CD4-positive, alpha-beta T cell treated with Interleukin-17A for 4 hours (primary cell): ENCODE measurements at regions not wholly inside any gene's neighbourhood (a gene's known extent, or its start where the extent isn't known, plus 50 kb on each side); places are given as distances from the start of the nearest gene placed in this dataset.

ENCODE experiments used
- DNase-seq: peaks from one replicate; pipeline ENCODE4 v3.0.0-alpha.2; 2020; ENCODE audit warnings: mixed read lengths

- no peak for DNase-seq
These were observed 505.1 kb downstream of the CETN3 start for GRCh38 chr5:89904442-89904841.

DNA sequence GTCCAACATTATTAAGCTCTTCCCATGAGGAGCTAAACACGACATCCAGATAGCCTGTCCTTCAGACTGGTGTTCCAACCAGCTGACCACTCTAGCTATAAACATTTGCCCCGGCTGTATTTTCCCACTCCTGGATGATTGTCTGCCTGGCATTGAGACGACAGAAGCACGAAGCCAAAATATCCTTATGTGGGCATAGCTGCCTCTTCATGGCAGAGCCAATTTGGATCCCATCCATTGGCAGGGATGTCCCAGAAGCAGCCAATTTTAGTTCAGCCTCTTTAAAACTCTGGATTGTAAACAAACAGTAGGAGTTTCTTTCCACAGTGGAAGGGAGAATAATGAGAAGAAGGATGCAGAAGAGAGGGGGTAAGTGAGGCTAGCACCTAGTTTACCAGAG, 507.6 kb downstream of the CETN3 start:
- DNase-seq, result no peak

DNA sequence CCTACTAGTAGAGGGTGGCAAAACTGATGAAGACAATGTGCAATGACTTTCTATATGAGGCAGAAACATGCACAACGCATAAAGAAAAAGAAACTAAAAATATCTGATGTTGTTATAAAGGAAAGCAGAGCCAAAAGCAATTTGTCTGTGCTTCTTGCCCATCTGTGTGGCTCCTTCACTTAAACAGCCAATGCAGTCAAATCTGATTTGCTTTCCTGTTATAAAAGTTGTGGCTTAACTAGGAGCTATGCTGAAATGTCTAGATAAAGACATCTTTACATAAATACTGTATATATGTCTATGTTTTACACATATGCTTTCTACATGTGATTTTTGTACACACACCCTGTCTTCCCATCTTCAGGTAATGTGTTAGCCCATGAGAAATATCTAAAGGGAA, 508.2 kb downstream of the CETN3 start:
- no peak for DNase-seq

DNA sequence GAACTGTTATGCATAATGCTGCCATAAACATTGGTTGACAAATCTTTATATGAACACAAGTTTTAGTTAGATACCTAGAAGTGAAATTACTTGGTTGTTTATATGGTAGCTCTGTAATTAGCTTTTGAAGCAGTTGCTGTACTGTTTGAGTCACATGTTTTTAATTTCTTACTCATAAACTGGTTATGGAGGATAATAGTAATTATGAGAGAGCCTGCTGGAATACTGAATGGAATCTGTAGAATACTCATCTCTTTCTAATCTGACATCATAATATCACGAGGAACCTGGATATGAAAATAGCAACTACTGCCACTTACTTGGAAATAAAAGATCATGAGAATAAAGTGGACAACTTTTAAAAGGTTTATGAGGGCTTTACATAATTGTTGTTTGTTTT, 509.2 kb downstream of the CETN3 start:
- DNase-seq, result no peak

DNA sequence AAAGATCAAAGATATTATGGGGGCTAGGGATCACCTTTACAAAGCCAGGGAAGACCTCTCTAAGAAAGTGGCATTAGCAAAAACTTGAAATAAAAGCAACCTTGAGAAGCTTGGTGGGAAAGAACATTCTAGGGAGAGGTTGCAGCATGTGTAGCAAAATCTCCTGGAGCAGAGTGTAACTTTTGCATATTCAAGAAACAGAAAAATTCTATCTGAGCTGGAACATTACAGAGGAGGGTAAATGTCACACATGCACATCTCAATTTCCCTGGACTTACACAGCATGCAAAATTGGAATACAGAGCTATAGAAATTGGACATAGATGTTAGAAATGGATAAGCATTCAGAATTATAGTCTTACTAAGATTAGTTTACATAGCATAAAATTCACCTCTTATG, 510.0 kb downstream of the CETN3 start:
- DNase-seq, result no peak

DNA sequence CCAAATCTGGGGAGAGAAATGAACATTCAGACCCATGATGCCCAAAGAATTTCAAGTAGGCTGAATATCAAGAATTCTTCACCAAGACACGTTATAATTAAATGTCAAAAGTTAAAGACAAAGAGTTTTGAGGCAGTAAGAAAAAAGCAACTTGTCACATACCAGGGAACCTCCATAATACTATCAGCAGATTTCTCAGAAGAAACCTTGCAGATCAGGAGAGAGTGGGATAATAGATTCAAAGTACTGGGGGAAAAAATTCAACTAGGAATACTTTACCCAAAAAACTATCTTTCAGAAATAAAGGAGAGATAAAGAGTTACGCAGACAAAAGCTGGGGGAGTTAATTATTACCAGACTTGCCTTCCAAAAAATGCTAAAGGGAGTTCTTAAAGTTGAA, 516.0 kb downstream of the CETN3 start:
- no peak for DNase-seq

DNA sequence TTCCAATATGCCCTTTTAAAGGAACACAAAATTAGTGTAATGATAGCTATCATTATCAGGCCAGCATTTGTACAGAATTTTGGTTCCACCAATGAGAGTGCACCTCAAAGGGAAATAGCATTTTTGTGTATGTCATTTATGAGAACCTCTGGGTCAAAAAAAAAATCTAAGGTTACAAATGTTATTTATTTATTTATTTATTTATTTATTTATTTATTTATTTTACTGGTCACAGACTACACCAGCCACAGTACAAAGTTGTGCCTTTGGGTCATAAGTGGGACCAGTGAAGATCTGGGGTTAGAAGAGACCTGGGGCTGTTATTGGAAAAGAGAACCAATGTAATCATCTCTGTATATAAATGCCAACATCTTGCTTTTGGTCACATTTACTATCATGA, 523.9 kb downstream of the CETN3 start:
- DNase-seq, result no peak

DNA sequence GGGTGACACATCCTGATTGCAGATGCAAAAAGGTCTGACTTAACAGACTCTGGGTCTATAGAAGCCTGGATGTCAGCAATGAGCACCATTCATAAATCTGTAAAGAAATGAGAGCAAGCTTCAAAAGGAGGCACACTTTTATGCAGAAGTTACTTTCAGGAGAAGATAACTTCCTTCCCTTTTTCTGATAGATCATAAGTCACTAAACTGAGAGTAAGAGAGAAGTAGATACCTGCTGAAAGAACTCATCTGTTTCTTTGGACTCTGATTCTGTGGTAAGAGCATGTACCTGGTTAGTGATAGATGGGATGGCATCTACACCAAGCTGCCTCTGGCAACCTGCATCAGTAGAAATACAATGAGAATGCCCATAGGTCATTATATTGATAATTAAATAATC, 525.6 kb downstream of the CETN3 start:
- no peak for DNase-seq

GRCh38 chr5:89878140-89879132, 531.1 kb downstream of the CETN3 start:
- no peak for DNase-seq

- no peak for DNase-seq
These were observed 537.6 kb downstream of the CETN3 start for GRCh38 chr5:89871906-89872305.

GRCh38 chr5:89869346-89869745, 540.2 kb downstream of the CETN3 start:
- DNase-seq, result no peak

DNA sequence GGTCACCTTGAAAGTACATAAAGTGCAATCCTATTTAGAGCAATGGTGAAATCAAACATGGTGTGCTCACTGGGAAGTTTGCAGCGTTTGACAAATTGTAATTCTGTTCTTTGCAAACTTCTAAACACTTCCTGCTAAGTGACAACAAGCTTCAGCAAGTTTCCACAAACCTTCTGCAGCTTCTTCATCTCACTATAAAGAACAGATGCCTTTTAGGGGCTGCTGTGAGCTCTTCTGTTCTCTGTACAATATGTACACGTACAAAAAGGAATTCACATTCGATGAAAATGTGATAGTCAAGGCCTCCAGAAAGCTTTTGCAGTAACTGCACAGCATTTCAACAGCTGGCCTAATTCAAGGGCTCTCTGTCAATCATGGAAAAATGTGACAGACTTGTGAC, 543.1 kb downstream of the CETN3 start:
- DNase-seq, result no peak

- no peak for DNase-seq
These were observed 544.6 kb downstream of the CETN3 start for GRCh38 chr5:89864941-89865340.

DNA sequence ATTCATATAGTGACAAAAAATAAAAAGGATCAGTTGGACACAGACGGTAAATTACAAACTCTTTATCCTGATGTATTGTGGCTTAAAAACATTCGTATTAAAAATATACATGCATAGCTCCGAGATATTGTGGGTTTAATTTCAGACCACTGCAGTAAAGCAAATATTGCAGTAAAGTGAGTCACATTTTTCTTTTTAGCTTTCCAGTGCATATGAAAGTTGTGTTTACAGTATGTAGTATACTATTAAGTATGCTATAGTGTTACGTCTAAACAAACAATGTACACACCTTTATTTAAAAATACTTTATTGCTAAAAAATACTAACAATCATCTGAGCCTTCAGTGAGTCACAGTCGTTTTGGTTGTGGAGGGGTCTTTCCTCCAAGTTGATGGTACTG, 551.8 kb downstream of the CETN3 start:
- DNase-seq, result no peak

GRCh38 chr5:89855417-89855816, 554.1 kb downstream of the CETN3 start:
- DNase-seq, result no peak

DNA sequence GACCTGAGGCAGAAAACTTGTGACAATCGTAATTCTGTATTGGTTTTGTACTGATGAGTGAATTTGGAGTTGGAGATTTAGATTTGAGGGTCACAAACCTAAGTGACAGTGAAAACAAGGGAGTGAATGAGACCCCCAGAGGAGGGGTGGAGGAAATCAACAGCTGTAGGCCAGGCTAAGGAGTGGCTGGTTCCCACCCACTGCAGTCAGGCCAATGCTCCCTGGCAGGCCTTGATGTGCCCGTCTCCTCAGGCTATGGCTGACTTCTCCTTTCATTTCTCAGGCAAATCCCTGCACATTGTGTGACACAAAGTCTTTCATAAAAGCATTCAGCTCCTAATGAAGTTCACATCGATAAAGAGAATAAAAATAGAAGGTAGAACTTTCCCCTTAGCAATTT, 557.6 kb downstream of the CETN3 start:
- no peak for DNase-seq

DNA sequence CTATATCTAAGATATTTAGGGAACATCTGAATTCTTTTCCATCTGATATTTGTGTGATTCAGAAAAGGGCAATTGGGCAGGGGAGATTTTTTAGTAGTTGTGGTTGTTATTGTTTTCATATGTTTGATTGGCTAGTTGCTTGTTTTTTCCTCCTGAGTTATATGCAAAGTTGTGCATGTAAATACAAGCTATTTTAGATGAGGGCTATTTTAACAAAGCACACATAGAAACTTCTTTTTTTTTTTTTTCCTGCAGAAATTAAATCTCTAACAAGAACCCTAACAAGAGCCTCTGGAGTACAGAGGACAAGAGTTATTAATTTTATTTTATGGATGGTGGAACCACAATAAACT, 559.1 kb downstream of the CETN3 start:
- no peak for DNase-seq

GRCh38 chr5:89849830-89850512, 559.6 kb downstream of the CETN3 start:
- no peak for DNase-seq

DNA sequence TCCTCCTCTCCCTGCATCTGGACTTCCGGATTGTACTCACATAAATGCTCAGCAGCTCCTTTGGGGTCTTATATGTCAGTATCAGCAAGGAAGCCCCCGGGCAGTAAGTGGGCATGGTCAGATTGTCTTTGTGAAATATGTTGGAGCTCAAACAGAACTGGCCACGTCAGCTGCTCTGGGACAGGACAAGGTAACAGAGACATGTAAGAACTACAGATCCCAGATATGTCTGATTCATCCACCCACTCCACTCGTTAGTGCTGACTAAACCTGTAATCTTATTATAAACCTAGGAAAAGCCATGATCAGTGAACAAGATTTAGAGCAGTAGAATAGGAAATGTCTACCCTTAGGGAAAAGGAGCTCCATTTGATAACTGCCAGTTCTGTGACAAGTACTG, 561.8 kb downstream of the CETN3 start:
- no peak for DNase-seq

GRCh38 chr5:89844548-89844947, 565.0 kb downstream of the CETN3 start:
- DNase-seq, result no peak

DNA sequence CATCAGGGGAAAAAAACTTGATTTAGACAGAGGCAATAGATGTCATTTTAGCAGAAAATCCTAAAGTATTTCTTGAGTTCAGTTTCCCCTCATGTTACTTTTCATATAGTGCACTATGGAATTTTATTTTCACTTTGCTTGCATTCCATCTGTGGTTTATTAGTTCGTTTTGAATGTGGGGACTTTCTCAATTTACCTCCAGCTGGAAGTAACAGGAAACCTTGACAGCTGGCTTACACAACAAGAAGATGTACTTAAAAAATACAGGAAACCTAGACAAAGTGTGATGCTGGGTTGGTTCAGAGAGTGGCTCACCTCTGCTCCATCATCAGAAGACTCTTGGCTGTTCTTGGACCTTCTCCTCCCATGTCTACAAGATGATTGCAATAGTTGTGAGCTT, 567.0 kb downstream of the CETN3 start:
- DNase-seq, result no peak

DNA sequence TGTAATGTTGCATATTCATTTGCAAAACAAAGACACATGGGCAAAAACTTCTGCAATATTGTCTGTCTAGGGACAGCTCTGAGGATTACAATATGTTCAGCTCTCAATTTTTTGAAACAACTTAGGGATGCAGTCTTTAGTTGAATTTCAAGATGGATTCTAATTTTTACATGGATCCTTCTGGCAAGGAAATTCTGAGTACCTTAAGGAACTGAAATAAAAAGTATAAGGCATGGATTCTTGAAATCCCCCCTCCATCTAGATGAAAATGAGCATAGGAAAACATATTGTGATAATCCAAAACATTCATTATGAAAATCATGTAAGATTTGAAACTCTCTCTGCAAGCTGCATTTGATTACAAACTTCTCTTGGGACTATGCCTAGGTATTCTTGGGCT, 568.6 kb downstream of the CETN3 start:
- DNase-seq, result no peak

DNA sequence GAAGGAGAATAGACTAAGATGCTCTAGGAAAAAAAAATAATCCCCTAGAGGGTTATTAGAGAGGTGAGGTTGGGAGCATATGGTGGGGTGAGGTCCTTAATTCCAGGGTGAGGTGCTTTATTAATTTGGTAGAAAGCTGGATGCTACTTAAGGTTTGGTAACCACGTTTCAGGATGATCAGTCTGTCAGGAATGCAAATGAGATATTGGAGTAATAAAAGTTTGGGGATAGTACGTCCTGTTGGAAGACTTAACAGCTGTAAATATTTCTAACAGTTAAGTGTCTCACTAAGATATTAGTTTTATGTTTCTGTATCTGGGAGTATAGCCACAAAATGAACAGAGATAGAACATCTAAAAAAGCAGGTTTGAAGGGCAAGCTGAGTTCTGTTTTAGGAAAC, 578.9 kb downstream of the CETN3 start:
- DNase-seq, result no peak

- no peak for DNase-seq
These were observed 581.6 kb downstream of the CETN3 start for GRCh38 chr5:89827960-89828359.
